CD14-positive monocyte (primary cell): ENCODE measurements at regions not wholly inside any gene's neighbourhood (a gene's known extent, or its start where the extent isn't known, plus 50 kb on each side); places are given as distances from the start of the nearest gene placed in this dataset.

Experiments
- DNase-seq, 3 donors: peaks; one replicate each; pipeline ENCODE4 v3.0.0-alpha.2; 2011 to 2022
- H2AFZ ChIP-seq: 2 replicates; pipeline ENCODE4 v1.6.0; 2012; ENCODE audit warnings: mild to moderate bottlenecking, low read depth, low read length, inconsistent platforms; ENCODE audit not compliant: insufficient read depth, poor library complexity, severe bottlenecking
- H3K27ac ChIP-seq, 2 donors: 1 replicate in 1 of 2; 2 replicates in 1 of 2; pipeline ENCODE4 v1.5.1; 2012 to 2013; ENCODE audit warnings: low read length in 2 of 2, control low read depth in 1 of 2, inconsistent platforms in 1 of 2, low read depth in 1 of 2, mild to moderate bottlenecking in 1 of 2
- H3K27me3 ChIP-seq, 2 donors: one replicate each; pipeline versions ENCODE4 v1.6.0 to v1.6.1; 2011 to 2013; ENCODE audit warnings: low read length in 2 of 2; ENCODE audit not compliant: control insufficient read depth in 2 of 2, insufficient read depth in 2 of 2
- H3K36me3 ChIP-seq, 2 donors: replicated peaks in 1 of 2; 1 replicate in 1 of 2; 2 replicates in 1 of 2; pipeline versions ENCODE4 v1.5.1 to v1.6.1; 2012 to 2013; ENCODE audit warnings: low read length in 2 of 2, control low read depth in 1 of 2, inconsistent platforms in 1 of 2, mild to moderate bottlenecking in 1 of 2; ENCODE audit not compliant: insufficient read depth in 2 of 2, control insufficient read depth in 1 of 2
- H3K4me1 ChIP-seq, 2 donors: 1 replicate in 1 of 2; 2 replicates in 1 of 2; pipeline versions ENCODE4 v1.5.1 to v1.6.1; 2012 to 2013; ENCODE audit warnings: low read length in 2 of 2, control low read depth in 1 of 2, inconsistent platforms in 1 of 2, mild to moderate bottlenecking in 1 of 2, moderate library complexity in 1 of 2; ENCODE audit not compliant: insufficient read depth in 2 of 2, control insufficient read depth in 1 of 2
- H3K4me2 ChIP-seq: replicated peaks from 2 replicates; pipeline ENCODE3; 2012; ENCODE audit warnings: low read length, moderate library complexity, mild to moderate bottlenecking; ENCODE audit not compliant: poor library complexity, severe bottlenecking; ENCODE audit errors: extremely low read depth
- H3K4me3 ChIP-seq, 3 experiments: fragments of 200-600 bp in 1 of 3; sonication (generic) in 1 of 3; replicated peaks in 1 of 3; 1 replicate in 2 of 3; 2 replicates in 1 of 3; pipeline ENCODE4 v1.5.1; 2011 to 2013; ENCODE audit warnings: low read length in 3 of 3, mild to moderate bottlenecking in 3 of 3, control low read depth in 2 of 3, low read depth in 2 of 3, inconsistent platforms in 1 of 3, moderate library complexity in 1 of 3
- H3K79me2 ChIP-seq: 2 replicates; pipeline ENCODE4 v1.6.0; 2012; ENCODE audit warnings: mild to moderate bottlenecking, control low read depth, inconsistent platforms, low read length, moderate library complexity; ENCODE audit not compliant: insufficient read depth
- H3K9ac ChIP-seq: 2 replicates; pipeline ENCODE4 v1.6.0; 2017; ENCODE audit warnings: low read length, mild to moderate bottlenecking; ENCODE audit not compliant: insufficient read depth, poor library complexity, severe bottlenecking
- H3K9me3 ChIP-seq, 2 donors: replicated peaks in 1 of 2; 1 replicate in 1 of 2; 2 replicates in 1 of 2; pipeline versions ENCODE4 v1.5.1 to v1.6.1; 2012 to 2013; ENCODE audit warnings: low read length in 2 of 2, control low read depth in 1 of 2; ENCODE audit not compliant: control insufficient read depth in 1 of 2, insufficient read depth in 1 of 2
- H4K20me1 ChIP-seq: 2 replicates; pipeline ENCODE4 v1.6.0; 2012; ENCODE audit warnings: mild to moderate bottlenecking, low read length, control low read depth, moderate library complexity; ENCODE audit not compliant: insufficient read depth
- H3K27ac Mint-ChIP-seq, 7 donors: one replicate each; pipeline ENCODE4 v1.8.0; 2020; ENCODE audit warnings: mild to moderate bottlenecking in 7 of 7, mixed read lengths in 7 of 7, moderate library complexity in 6 of 7, inconsistent platforms in 2 of 7
- H3K27me3 Mint-ChIP-seq, 3 donors: one replicate each; pipeline ENCODE4 v1.8.0; 2021 to 2022; ENCODE audit warnings: low read depth in 3 of 3, mild to moderate bottlenecking in 3 of 3, mixed read lengths in 3 of 3, moderate library complexity in 3 of 3, inconsistent platforms in 1 of 3
- H3K36me3 Mint-ChIP-seq, 2 donors: one replicate each; pipeline ENCODE4 v1.8.0; 2020; ENCODE audit warnings: mixed read lengths in 2 of 2, inconsistent platforms in 1 of 2, mild to moderate bottlenecking in 1 of 2
- H3K4me1 Mint-ChIP-seq: one replicate; pipeline ENCODE4 v1.8.0; 2020; ENCODE audit warnings: mild to moderate bottlenecking, mixed read lengths
- H3K4me3 Mint-ChIP-seq, 2 donors: one replicate each; pipeline ENCODE4 v1.8.0; 2020; ENCODE audit warnings: mild to moderate bottlenecking in 2 of 2, mixed read lengths in 2 of 2, moderate library complexity in 1 of 2
- H3K9me3 Mint-ChIP-seq, 7 donors: one replicate each; pipeline ENCODE4 v1.8.0; 2020 to 2022; ENCODE audit warnings: mixed read lengths in 7 of 7, mild to moderate bottlenecking in 6 of 7, moderate library complexity in 6 of 7, inconsistent platforms in 2 of 7
- whole genome bisulfite sequencing: methylation state at CpG from one replicate; pipeline ENCODE4 v1.1.5; 2013; ENCODE audit warnings: missing lambda C conversion rate; ENCODE audit not compliant: insufficient coverage; 5-methylcytosine and 5-hydroxymethylcytosine counted together
- intact Hi-C, 2 donors: fragments of 100-400 bp; cut with micrococcal nuclease; formaldehyde crosslinking; loops; one replicate each; pipeline versions ENCODE4 v1.15.0 to v1.15.1; 2023
- TF ChIP-seq, protein P1 (sequence below): fragments of 200-600 bp; IDR thresholded peaks from one replicate; pipeline ENCODE4 v1.8.0; 2022; ENCODE audit warnings: antibody characterized with exemption, mild to moderate bottlenecking

DNA sequence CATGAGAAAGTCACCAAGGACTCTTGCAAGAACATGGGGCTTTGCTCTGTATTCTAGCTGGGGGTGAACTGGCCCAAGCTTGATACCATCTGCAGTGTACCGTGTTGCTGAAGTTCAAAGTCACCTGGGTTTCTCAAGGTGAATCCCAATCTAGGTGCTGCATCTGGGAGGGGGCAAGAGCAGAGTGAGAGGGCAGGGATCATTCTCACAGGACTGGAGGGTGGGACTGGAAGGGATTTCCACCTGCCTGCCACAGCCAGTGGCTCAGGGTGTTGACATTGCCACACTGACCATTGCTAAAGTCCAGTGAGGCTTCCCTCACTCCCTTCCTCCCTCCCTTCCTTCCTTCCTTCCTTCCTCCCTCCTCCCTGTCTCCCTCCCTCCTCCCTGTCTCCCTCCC, 98.7 kb downstream of the MYCN start:
- H3K4me3 Mint-ChIP-seq = no peak overlapping the region
- Histone ChIP-seq H3K9ac (no peak overlapping the region), H3K4me2 (no peak overlapping the region), H3K27ac (no peak overlapping the region), H3K27me3 (no peaks in the 10 kb centered on the region), H3K36me3 (no peaks in the 10 kb centered on the region), H2AFZ (no peak overlapping the region), H3K4me3 (no peak overlapping the region), H3K4me1 (no peaks in the 10 kb centered on the region), H4K20me1 (no peaks in the 10 kb centered on the region), H3K9me3 (no peaks in the 10 kb centered on the region), H3K79me2 (no peaks in the 10 kb centered on the region)
- WGBS = 88% methylated on average over 1 of the region's 1 CpG
- no peak for DNase-seq
- no peaks in the 10 kb centered on the region for H3K36me3 Mint-ChIP-seq
- intact Hi-C loops = no loop called here
- H3K4me1 Mint-ChIP-seq = peaks cover 2% of the 10 kb centered on the region
- H3K27ac Mint-ChIP-seq = no peak overlapping the region
- peaks cover 0 to 10% (median 3%) of the 10 kb centered on the region in 7 donors for H3K9me3 Mint-ChIP-seq
- TF ChIP-seq, protein P1, sequence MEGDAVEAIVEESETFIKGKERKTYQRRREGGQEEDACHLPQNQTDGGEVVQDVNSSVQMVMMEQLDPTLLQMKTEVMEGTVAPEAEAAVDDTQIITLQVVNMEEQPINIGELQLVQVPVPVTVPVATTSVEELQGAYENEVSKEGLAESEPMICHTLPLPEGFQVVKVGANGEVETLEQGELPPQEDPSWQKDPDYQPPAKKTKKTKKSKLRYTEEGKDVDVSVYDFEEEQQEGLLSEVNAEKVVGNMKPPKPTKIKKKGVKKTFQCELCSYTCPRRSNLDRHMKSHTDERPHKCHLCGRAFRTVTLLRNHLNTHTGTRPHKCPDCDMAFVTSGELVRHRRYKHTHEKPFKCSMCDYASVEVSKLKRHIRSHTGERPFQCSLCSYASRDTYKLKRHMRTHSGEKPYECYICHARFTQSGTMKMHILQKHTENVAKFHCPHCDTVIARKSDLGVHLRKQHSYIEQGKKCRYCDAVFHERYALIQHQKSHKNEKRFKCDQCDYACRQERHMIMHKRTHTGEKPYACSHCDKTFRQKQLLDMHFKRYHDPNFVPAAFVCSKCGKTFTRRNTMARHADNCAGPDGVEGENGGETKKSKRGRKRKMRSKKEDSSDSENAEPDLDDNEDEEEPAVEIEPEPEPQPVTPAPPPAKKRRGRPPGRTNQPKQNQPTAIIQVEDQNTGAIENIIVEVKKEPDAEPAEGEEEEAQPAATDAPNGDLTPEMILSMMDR = no peak
- H3K27me3 Mint-ChIP-seq = peaks cover 1 to 4% (median 2%) of the 10 kb centered on the region in 3 donors

DNA sequence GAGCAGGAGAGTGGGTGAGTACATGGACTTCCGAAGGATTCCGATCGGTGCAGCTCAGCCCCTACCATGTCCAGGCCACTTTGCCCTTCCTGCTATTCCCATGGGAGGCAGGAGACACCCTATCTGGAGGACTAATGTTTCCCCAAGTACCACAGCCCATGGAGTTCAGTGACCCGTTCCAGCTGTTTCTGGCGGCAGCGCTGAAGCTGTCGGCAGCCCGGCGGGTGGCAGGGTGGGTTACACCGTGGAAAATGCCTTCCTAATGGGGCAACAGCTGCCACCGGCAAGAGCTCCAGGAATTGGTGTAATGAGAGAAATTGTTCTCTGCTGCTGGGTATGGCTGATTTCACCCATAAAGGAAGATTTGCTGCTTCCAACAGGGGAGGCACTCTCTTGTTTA, 98.3 kb downstream of the MYCN start:
- no peak overlapping the region for H3K27ac Mint-ChIP-seq
- Histone ChIP-seq H3K9me3 (no peaks in the 10 kb centered on the region), H3K27ac (no peak overlapping the region), H3K36me3 (no peaks in the 10 kb centered on the region), H3K27me3 (no peaks in the 10 kb centered on the region), H3K4me3 (no peak overlapping the region), H3K4me1 (no peaks in the 10 kb centered on the region), H3K4me2 (no peak overlapping the region), H2AFZ (no peak overlapping the region), H3K79me2 (no peaks in the 10 kb centered on the region), H3K9ac (no peak overlapping the region), H4K20me1 (no peaks in the 10 kb centered on the region)
- TF ChIP-seq, protein P1 = no peak
- H3K9me3 Mint-ChIP-seq = peaks cover 0 to 10% (median 3%) of the 10 kb centered on the region in 7 donors
- peaks cover 1 to 4% (median 2%) of the 10 kb centered on the region in 3 donors for H3K27me3 Mint-ChIP-seq
- peaks cover 2% of the 10 kb centered on the region for H3K4me1 Mint-ChIP-seq
- DNase-seq = no peak
- H3K4me3 Mint-ChIP-seq = no peak overlapping the region
- 94% methylated on average over 8 of the region's 11 CpGs for WGBS
- H3K36me3 Mint-ChIP-seq = no peaks in the 10 kb centered on the region
- intact Hi-C loops = no loop called here
